ENCODE measurements at regions not wholly inside any gene's neighbourhood (a gene's known extent, or its start where the extent isn't known, plus 50 kb on each side); places are given as distances from the start of the nearest gene placed in this dataset.

- no peak for ATAC-seq
Measured at GRCh38 chr4:30783751-30784150, 63.6 kb downstream of the PCDH7 start.

DNA sequence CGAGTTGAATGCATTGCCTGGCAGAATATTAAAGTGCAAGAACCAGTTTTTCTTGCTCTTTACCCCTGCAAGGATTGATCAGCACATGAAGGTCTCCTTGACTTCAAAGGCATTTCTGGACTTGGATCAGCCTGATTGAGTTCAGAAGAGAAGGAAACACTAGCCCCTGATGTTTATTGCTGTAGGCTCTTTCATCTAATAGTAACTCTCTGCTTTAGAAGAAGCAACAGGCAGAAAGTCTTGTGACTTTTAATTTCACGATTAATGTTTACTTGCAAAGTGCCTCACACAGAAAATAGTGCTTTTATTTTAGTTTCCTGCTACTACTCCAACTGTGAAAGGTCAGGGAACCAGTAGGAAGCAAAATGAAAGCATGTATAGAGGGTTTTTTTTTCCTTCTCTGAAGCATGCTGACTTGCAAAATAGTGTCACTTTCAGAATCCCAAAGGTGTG lies 69.1 kb downstream of the PCDH7 start:
- peak; percentile 63 for ATAC-seq

DNA sequence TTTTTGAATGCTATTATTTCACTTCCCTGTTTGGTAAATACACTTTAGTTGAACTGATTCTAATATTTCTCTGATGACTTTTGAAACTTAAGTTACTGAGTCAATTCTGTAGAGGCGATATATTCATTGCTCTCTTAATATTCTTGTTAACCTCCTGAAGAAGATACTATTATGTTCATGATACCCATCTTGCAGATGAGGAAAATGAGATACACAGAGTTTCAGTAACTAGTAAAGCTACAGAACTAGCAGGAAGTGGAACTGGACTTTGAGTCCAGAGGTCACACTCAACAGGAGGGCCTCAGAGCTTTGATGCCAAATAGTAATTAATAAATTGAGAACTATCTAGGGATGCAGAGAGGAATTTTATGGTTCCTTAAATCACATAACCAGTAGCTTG lies 70.0 kb downstream of the PCDH7 start:
- no peak for ATAC-seq

- no peak for ATAC-seq
Measured at GRCh38 chr4:30790998-30791397, 70.8 kb downstream of the PCDH7 start.

DNA sequence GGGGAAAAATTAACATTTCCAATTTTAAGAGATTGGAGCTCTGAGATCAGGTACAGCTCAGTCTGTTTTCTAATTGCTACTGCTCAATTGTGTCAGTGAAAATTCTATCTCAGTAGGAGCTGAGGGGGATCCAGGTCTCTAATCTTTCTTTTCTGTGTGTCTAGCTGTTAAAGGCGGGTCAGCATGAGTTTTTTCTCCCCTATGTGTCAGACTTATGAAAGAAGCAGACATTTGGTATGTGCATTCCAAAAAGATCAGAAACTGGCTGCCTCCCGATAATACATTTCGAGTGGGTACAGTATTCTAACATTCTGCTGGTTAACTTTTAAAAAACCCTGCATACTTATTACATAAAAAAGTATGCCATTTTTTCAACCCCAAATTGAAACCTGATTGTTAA lies 72.4 kb downstream of the PCDH7 start:
- no peak for ATAC-seq

- peak; percentile 15 for ATAC-seq
Measured at GRCh38 chr4:30801876-30802275, 81.7 kb downstream of the PCDH7 start.

DNA sequence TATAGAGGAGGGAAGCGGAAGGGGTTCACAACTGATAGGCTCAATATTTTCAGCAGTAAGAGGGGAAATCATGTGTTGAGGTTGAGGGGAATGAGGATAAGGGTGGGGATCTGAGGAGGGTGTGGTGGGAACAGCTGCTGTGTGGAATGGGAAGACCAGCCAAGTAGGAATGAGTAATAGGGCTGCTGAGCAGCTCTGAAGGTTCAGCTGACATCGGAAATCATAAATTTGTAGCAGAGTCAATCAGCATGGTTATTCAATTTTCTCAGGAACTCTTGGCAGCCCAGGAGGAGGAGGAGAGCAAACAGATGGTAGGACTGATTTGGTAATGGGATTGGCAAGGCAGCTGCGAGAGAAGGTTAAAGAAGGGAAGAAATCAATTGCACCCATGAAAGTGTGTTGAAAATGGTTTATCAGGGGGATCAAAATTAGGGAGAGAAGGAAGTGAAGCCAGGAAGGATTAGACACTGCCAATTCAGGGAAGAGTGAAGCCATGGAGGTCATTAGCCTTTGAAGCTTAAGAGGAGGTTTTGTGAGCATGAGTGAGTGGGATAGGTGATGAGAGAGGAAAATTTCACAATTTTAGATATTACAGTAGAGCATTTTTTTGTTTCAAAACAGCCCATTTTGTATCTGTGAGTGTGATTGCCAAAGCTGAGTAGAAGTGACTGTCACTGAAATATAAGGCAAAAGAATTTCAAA lies 82.6 kb downstream of the PCDH7 start:
- ATAC-seq: peak; percentile 72

DNA sequence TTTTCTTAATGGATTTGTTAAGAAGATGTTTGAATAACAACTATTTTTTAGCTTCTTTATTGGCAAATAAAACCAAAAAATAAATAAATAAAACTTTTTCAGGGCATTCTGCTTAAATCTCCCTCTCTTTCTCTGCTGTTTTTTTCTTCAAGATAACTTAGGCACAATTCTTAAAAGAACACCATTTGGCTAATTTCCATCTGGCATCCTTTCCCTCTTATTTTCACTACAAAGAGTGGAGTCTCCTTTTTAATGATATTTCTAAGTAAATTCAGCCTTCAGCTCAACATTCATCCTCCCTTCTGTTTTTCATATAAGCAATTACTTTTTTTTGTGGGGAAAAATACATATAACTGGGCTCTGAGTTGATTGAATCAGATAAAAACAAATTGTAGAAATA lies 88.1 kb downstream of the PCDH7 start:
- ATAC-seq: no peak

DNA sequence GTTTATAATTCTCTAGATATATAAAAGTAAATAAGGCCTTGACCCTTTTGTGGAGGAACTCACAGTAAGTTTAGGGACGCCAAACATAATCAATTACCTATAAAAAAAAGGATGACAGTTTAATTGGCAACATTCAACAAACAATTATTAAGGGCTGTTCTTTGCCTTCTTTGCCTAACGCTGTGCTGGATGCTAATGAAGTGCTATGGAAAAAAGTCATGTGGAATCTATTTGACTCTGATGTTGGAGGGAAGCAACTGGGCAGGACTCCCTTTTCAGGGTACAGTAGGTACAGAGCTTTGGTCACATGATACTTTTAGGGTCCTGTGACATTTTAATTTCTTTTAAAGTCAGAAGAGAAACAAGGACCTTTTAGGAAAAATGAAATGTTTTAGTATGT lies 91.1 kb downstream of the PCDH7 start:
- no peak for ATAC-seq

DNA sequence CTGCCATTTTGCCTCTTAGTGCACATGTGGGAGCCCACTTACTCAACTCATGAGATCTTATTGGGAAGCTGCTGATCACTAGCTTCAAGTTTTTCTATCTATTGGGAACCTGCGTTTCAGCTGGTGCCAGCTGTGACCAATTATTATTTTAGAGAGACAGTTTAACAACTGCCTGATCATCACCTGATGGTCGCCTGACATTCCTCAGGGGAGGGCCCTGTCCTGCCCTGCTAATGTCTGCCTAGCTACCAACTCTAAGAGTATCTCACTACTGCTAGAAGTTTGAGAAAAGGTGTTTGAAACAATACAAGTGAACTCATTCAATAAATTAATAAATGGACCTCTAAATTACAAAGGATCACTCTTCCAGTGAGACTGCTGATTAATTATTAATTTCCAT lies 95.5 kb downstream of the PCDH7 start:
- ATAC-seq: no peak

- no peak for ATAC-seq
Measured at GRCh38 chr4:30817447-30817846, 97.3 kb downstream of the PCDH7 start.

DNA sequence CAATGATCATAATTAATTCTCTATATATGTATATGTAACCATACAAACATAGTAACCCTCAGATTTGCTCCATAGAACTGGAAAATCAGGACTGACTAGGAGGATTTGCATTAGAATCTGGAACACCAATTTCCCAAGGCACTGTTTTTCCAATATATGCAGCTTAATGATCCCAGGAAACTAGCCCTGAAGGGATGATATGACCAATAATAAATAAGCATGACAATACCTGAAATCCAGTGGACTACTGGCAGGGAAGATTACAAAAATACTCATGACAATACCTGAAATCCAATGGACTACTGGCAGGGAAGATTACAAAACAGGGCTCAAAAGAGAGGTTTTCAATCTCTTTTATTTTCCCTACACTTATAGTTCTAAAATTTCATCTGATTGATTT lies 98.4 kb downstream of the PCDH7 start:
- no peak for ATAC-seq

- ATAC-seq: no peak
Measured at GRCh38 chr4:30821275-30821674, 101.1 kb downstream of the PCDH7 start.

GRCh38 chr4:30821859-30822612 lies 101.9 kb downstream of the PCDH7 start:
- ATAC-seq: no peak

GRCh38 chr4:30822911-30823551 lies 102.9 kb downstream of the PCDH7 start:
- no peak for ATAC-seq

DNA sequence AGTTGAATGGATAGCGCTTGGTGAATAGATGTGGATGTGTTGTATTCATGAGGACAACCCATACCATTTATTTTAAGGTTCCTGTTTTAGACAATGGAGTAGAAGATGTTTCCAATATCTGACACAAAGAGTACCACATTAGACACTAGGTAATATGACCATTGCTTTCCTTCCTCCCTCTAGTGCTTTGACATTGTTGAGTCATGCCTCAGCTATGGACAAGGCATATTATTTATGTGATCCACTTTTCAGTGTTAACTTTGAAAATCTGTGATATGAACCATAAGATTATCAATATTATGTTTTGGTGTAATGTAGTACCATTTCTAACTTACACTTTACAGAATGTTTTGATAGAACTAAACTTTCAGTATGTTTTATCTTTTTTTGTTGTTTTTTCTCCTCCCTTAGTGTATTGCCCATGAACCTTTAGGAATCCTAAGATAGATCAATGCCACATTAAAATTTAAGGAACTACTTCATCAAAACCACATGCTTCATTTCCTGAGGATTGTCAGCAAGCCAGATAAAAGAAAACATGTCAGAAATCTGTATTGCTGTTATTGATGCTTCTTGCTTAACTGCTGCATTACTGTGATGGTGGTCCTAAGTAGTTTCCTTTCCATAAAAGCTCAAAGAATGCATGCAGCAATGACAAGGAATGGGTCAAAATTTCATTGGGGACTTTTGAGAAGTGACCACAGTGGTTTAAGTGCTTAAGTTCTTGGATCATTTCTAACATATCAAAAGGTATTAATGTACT lies 105.0 kb downstream of the PCDH7 start:
- ATAC-seq: no peak

- no peak for ATAC-seq
Measured at GRCh38 chr4:30828264-30828926, 108.2 kb downstream of the PCDH7 start.

DNA sequence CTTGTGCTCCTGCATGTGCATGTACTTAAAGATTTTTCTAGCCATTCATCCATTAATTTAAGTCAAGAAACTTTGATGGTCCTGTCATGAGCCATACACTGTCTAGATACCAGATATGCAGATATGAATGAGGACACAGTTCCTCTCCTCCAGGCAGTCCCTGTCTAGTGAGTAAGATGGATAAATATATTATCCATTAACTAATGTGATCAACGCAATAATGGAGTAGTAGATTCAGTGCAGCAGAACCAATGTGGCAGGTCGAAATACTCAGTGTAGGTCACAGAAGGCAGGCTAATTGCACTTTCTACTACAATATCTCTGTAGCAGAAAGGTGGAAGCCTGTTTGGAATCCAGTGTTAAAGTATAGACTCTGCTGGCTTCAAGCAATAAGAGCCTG lies 112.5 kb downstream of the PCDH7 start:
- ATAC-seq: no peak

DNA sequence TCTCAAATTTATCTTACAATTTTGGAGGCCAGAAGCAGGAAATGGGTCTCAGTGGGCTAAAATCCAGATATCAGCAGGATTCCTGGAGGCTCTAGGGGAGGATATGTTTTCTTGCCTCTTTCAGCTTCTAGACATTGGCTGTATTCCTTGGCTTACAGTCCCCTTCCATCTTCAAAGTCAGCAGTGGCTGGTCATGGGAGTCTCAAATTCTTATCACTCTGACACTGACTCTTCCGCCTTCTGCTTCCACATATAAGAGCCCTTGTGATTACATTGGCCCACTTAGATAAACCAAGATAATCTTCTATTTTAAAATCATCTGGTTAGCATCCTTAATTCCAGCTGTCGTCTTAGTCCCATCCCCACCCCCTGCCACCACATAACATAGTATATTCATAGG lies 113.0 kb downstream of the PCDH7 start:
- no peak for ATAC-seq

DNA sequence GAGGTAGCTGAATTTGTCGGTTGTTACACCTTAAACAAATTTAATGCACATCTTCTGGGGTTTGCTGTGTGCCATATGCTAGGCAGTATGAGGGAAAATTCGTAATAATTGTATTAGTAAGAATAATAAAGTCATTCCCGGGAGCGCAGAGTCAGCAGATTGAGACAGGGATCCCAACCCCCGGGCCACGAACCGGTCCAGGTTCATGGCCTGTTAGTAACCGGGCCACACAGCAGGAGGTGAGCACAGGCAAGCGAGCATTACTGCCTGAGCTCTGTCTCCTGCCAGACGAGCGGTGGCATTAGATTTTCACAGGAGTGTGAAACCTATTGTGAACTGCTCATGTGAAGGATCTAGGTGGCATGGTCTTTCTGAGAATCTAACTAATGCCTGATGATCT lies 114.9 kb downstream of the PCDH7 start:
- ATAC-seq: no peak

DNA sequence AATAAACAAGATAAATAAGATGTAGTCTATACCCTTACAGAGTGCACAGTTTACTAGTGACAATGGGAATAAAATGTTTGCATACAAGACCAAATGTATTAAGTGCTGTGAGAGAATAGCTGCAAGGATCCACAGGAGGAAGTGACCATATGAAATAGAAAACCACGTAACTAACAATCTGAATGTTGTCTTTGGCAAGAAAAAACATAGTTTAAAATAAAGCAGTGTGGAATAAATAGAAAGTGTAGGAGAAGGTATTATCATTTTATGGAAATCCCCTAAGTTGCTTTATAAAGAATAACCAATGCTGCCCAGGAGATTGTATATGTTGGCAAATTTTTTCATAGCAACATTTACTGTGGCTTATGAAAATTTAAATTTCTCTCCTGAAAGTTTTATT lies 116.1 kb downstream of the PCDH7 start:
- no peak for ATAC-seq

GRCh38 chr4:30837131-30837539 lies 117.0 kb downstream of the PCDH7 start:
- no peak for ATAC-seq

- ATAC-seq: no peak
Measured at GRCh38 chr4:30837861-30838260, 117.7 kb downstream of the PCDH7 start.

Data from esophagus mucosa (tissue), 1 donor.